ENCODE measurements at regions not wholly inside any gene's neighbourhood (a gene's known extent, or its start where the extent isn't known, plus 50 kb on each side); places are given as distances from the start of the nearest gene placed in this dataset.

GRCh38 chr7:16094651-16095050, 326.7 kb downstream of the CRPPA start:
- ATAC-seq (no peak), DNase-seq (ENCODE audit: low read depth, low spot score) (no peak)
- TF ChIP-seq REST (IDR thresholded peaks at IDR 0.05; ENCODE audit: insufficient read depth in 1 of 2, low read depth in 2 of 2, low read length in 1 of 2) = no peak
- TF ChIP-seq TCF7L2 (IDR thresholded peaks at IDR 0.05; ENCODE audit: low read depth, low read length) = no peak
- no peak for TF ChIP-seq CTCF (IDR thresholded peaks at IDR 0.05)
- CTCF ChIA-PET = no interaction called here
- no TSS peak for BruUV-seq (replicated peaks)
- H3K4me3 ChIP-seq (ENCODE audit: low read depth in 2 of 2, low read length in 2 of 2) = no peak overlapping the region
- H3K27ac ChIP-seq (ENCODE audit: low read length) = no peak overlapping the region
- intact Hi-C loops (cut with micrococcal nuclease; ENCODE audit: unreplicated experiment) (no loop called here), in situ Hi-C loops (cut with HindIII; ENCODE audit: low pct_unique_long_range_greater_than_20kb, low sequenced_read_pairs) (no loop called here)
- no peaks in the 10 kb centered on the region for H3K9me3 ChIP-seq (ENCODE audit: control insufficient read depth, insufficient read depth, low read depth, low read length)
- POLR2A ChIA-PET = no interaction called here
- H3K27me3 ChIP-seq (ENCODE audit: control insufficient read depth, insufficient read depth, low read length) = no peaks in the 10 kb centered on the region
- no peaks in the 10 kb centered on the region for H3K36me3 ChIP-seq (ENCODE audit: control insufficient read depth, insufficient read depth, low read length)
- no peaks in the 10 kb centered on the region for H3K4me1 ChIP-seq (ENCODE audit: control insufficient read depth, insufficient read depth, low read length)

GRCh38 chr7:16092711-16093110, 328.6 kb downstream of the CRPPA start:
- TF ChIP-seq CTCF (IDR thresholded peaks at IDR 0.05) = no peak
- TF ChIP-seq POLR2AphosphoS5 (IDR thresholded peaks at IDR 0.05; ENCODE audit: low read depth, low read length) = no peak
- TF ChIP-seq REST (IDR thresholded peaks at IDR 0.05; ENCODE audit: insufficient read depth in 1 of 2, low read depth in 2 of 2, low read length in 1 of 2) = no peak
- no peak for TF ChIP-seq TCF7L2 (IDR thresholded peaks at IDR 0.05; ENCODE audit: low read depth, low read length)
- TF ChIP-seq SIN3A (IDR thresholded peaks at IDR 0.05; ENCODE audit: borderline replicate concordance, insufficient read depth, low read depth, low read length) = no peak
- ATAC-seq (no peak), DNase-seq (ENCODE audit: low read depth, low spot score) (no peak)
- in situ Hi-C loops (cut with HindIII; ENCODE audit: low pct_unique_long_range_greater_than_20kb, low sequenced_read_pairs) = no loop called here
- CTCF ChIA-PET = no interaction called here
- BruUV-seq (replicated peaks) = no TSS peak
- Histone ChIP-seq H3K4me3 (ENCODE audit: low read depth in 2 of 2, low read length in 2 of 2) (no peak overlapping the region), H3K27me3 (ENCODE audit: control insufficient read depth, insufficient read depth, low read length) (no peaks in the 10 kb centered on the region), H3K9me3 (ENCODE audit: control insufficient read depth, insufficient read depth, low read depth, low read length) (no peaks in the 10 kb centered on the region), H3K27ac (ENCODE audit: low read length) (no peak overlapping the region), H3K4me1 (ENCODE audit: control insufficient read depth, insufficient read depth, low read length) (no peaks in the 10 kb centered on the region), H3K36me3 (ENCODE audit: control insufficient read depth, insufficient read depth, low read length) (no peaks in the 10 kb centered on the region)
- POLR2A ChIA-PET = interaction anchor here (0.7 kb wide), 1 partner anchor 202 kb away, joined by 5 read pairs; no protein-coding TSS in a partner anchor
- intact Hi-C loops (cut with micrococcal nuclease; ENCODE audit: unreplicated experiment) = no loop called here

Data from Panc1 (cell line).